ENCODE measurements at regions not wholly inside any gene's neighbourhood (a gene's known extent, or its start where the extent isn't known, plus 50 kb on each side); places are given as distances from the start of the nearest gene placed in this dataset.
"Not testable (repeated sequence)": the region's sequence is repeated elsewhere in the genome, so short reads cannot be mapped to it uniquely, and the experiment has no call there.

- no peak for DNase-seq
These were observed 162.7 kb upstream of the MARCKS start for GRCh38 chr6:113694278-113695077.

DNA sequence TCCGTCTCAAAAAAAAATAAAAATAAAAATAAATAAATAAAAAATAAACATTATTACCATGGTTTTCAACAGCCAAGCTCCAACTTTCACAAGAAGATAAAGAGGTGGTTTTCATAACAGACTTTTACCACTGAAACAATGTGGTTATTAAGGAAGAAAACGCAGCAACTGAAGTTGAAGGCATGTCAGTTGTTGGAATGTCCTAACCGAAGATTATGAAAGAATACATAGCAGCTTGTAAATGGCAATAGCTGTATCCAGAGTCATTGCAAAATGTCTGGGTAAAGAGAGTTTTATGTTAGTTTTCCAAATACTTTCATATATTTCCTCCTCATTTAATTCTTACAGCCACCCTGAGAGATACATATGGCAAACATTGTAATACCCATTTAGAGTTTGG lies 161.6 kb upstream of the MARCKS start:
- DNase-seq: no peak

GRCh38 chr6:113696960-113697359 lies 160.2 kb upstream of the MARCKS start:
- no peak for DNase-seq

GRCh38 chr6:113697632-113698410 lies 159.3 kb upstream of the MARCKS start:
- DNase-seq: no peak

DNA sequence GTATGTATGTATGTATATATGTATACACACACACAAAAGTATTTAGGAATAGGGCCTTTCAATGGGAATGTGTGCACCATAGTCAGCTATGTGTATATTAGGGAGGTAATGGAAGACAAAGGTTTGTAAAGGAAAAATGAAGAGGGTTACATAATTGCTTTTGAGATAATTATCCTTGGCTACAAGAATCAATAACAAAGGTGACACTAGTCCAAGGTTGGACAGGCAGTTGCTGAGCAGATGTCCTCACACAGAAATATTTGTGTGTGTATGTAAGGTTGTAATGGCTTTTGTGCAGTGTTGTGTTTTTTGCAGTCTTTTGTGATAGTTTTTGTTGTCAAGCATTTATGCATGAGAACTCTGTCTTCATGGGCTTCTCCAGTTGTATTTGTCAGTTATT lies 157.9 kb upstream of the MARCKS start:
- DNase-seq: no peak

DNA sequence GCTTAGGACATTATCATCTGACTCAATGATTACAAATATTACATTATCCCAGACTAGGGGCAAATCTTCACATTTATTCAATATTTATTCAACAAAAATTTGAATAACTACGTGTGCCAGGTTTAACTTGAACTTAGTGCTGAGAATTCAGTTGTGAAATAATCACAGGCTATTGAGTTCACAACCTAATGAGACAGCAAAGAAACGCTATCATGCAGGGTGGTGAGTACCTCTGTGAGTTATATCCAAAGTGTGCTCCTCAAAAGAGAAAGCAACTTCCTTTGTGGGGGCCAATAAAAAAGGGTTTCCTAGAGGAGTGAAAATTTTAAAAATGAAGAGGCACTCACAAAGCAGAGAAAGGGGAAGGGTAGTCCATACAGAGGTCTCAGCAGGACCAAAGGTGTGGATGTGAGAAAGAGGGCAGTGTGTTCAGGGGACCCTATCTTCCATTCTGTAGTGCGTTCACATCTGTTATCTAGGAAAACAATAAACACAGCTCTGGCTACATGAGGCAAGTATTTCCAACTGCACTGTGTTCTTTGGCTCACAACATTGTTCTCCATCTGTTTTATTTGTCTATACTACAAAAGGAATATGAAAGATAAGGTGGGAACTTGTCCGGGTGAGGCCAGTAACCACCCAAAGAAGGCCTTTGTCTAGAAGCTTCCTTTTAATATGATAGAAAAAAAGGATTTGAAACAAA lies 155.4 kb upstream of the MARCKS start:
- no peak for DNase-seq

DNA sequence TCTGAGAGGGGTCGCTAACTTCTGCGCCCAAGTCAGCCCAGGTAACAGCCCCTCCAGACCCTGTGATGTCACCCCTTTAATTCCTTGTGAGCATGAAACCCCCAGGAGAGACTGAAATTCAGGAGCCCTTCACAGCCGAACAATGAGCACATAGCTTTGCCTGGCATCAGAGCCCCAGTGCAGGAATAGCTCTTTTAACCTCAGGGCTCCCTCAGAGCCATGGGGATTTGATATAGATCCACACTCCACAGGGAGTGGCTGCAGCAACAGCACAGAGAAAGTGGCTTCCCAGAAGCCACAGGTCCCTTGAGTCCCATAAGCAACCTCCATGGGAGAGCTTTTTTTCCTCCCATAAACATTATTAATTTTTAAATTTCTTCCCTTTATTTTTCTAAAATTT lies 150.0 kb upstream of the MARCKS start:
- DNase-seq: no peak

GRCh38 chr6:113709936-113710509 lies 147.1 kb upstream of the MARCKS start:
- DNase-seq: no peak

- DNase-seq: no peak
These were observed 143.5 kb upstream of the MARCKS start for GRCh38 chr6:113713665-113714064.

DNA sequence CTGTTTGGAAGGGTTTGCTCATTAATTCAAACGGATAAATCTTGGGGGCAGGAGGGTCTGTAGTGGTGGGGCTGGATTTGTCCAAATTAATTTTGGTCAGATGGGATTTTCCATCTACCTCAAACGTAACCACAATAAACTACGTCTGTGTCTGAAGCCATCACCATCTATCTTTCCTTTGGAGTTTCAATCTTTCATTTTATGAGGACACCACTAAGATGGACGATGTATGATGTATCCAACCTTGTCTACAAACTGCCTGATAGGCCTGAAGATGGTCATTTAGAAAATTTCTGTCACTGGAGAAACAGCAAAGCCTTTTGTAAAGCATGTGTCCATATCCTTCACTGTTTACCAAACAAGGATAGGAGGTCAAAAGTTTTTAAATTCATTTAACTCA lies 138.6 kb upstream of the MARCKS start:
- DNase-seq: no peak

- no peak for DNase-seq
These were observed 138.1 kb upstream of the MARCKS start for GRCh38 chr6:113719064-113719463.

DNA sequence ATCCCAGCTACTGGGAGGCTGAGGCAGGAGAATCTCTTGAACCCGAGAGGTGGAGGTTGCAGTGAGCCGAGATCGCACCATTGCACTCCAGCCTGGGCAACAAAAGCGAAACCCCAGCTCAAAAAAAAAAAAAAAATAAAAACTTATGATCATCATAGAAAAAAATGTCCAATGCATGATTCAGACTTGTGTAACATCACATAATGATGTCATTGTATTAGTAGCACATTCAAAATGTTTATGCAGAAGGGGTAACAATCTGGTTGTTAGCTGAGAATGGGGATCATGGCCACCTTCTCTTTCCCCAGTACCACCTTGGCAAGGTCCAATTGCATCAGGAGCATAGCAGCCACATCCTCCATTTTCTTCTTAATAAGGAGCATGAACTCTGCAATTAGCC lies 137.6 kb upstream of the MARCKS start:
- DNase-seq: no peak

- no peak for DNase-seq
These were observed 134.0 kb upstream of the MARCKS start for GRCh38 chr6:113723182-113723581.

DNA sequence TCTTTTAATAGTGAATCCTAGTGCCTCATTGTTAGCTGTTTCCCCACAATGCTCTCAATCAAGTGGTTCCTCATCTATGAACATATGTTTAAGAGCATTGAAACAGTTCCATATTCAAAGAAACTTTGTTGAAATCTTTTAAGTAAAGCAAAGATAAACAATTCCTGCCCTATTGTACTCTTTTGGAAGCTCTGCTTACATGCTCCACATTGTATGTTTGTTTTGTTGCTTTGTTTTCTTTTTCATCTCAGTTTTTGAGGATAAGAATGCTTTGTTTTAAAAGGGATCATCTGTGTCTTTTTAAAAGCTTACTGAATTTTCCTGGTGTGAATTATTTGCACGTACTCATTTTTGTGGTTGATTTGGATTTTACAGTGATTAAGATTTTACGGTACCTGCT lies 132.2 kb upstream of the MARCKS start:
- DNase-seq: not testable (repeated sequence)

- no peak for DNase-seq
These were observed 125.6 kb upstream of the MARCKS start for GRCh38 chr6:113731541-113731940.

DNA sequence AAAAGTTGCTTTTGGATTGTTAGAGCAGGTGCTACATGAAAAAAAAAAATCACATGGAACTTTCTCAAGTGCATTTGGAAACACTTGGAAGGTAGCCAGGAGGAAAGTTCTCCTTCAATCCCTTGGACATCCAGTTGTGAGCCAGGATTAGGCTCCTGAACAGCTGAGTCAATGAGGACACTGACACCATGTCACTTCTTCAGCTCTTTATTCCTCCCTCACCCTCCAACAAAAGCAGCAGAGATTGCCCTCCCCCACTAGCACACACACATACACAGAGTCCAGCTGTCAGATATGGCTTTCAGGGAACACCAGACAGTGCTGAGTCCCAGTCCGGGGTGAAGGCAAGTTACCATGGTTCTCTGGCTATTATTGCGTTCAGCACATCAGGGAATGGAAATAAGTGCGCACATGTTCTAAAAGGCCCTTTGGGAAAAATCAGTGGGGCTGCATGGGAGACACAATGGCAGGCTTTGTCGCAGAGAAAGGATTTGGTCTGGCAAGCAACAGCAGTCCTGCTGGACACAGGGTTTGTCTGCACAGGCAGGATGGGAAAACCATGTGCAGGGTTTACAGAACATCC lies 124.7 kb upstream of the MARCKS start:
- DNase-seq: peak; percentile 82

GRCh38 chr6:113733381-113733780 lies 123.8 kb upstream of the MARCKS start:
- DNase-seq: no peak

DNA sequence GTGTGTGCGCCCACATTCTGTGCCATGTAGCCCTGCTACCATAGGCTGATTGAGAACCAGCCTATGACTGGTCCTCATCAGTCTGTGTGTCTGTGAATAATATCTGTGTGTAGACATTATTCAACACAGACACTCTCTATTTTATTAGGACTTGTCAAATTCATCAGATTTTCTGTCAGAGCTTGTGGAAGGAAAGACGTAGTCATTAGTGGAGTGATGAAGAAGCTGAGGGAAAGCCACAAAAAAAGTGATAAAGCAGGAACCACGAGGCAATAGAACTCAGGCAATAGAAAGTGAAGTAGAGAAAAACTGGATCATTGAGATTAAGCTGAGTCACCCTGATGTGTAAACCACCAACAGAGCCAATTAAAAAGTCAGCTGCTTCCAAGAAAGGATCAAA lies 122.2 kb upstream of the MARCKS start:
- DNase-seq: no peak

- no peak for DNase-seq
These were observed 121.7 kb upstream of the MARCKS start for GRCh38 chr6:113735491-113735890.

DNA sequence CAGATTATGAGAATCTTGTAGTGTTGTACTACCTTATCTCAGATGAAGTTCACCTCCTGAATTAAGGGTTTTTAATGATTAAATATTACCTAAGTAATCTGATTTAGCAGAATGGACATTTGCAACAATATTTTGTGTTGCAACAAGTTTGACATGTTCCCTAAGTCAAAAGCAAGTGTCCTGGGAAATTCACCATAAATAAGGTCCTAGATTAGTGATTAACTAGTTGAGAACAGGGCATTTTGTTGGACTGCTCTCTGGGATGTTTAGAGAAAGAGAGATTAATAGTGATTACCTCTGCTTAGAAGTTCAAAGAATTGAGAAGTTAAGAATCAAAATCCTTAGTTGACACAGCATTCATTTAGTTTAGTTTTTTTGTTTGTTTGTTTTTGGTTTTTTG lies 120.2 kb upstream of the MARCKS start:
- no peak for DNase-seq

DNA sequence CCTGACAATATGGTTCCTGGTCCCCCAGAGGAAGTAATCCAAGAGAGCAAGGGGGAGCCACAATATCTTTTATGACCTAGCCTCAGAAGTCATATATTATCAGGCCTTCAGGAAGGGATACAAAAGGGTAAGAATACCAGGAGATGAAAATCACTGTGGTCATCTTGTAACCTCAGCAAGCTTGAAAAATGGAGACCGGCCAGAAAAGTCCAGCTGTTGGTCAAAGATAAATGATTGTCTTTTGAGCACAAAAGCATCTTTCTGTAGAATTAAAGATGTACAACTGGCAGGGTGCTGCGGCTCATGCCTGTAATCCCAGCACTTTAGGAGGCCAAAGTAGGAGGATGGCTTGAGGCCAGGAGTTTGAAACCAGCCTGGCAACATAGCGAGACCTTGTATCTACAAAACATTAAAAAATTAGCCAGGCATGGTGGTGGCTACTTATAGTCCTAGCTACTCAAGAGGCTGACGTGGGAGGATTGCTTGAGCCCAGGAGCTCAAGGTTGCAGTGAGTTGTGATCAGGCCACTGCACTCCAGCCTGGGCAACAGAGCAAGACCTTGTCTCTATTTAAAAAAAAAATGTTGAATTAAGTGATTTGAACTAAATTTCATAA lies 118.0 kb upstream of the MARCKS start:
- DNase-seq: no peak

DNA sequence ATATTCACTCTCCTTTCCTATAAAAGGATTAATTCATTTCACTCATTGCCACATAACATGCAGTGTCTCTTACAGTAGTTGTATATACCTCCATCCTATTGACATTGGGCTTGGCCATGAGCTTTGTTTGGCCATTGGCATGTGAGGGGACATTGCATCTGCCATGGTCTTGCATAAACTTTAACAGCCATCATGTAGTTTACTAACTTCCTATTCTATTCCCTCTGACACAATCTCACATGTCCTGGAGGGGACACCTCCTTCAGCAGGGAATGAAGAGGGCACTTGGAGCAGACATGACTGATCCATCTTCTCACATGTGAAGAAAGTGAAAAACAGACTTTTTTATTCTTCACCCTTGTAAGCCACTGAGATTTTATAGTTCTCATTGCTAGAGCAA lies 115.5 kb upstream of the MARCKS start:
- no peak for DNase-seq

DNA sequence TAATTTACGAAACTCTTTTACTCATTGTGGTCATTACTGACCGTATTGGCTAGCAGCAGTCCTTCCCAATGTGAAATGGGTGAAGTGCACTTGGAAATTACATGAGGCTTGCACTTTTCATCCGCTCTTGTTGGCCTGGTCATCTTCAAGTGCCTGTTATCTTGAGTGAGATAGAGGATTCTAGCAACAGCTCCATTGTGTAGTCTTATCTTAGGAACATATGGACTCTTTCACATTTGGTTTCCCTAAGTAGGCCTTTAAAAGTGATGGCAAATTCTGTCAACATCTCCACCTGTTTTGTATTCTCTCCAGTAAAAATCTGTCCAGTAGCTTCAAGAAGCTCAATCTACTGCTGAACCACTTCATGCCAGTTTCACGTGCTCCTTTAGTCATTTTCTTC lies 114.8 kb upstream of the MARCKS start:
- no peak for DNase-seq
